GM21381 (cell line): ENCODE measurements at regions not wholly inside any gene's neighbourhood (a gene's known extent, or its start where the extent isn't known, plus 50 kb on each side); places are given as distances from the start of the nearest gene placed in this dataset.

Source experiments
- ATAC-seq: cut with Tn5 transposase; IDR thresholded peaks from one replicate; pipeline ENCODE4 v1.9.1; 2021; ENCODE audit warnings: mild to moderate bottlenecking, moderate library complexity; ENCODE audit not compliant: unreplicated experiment

DNA sequence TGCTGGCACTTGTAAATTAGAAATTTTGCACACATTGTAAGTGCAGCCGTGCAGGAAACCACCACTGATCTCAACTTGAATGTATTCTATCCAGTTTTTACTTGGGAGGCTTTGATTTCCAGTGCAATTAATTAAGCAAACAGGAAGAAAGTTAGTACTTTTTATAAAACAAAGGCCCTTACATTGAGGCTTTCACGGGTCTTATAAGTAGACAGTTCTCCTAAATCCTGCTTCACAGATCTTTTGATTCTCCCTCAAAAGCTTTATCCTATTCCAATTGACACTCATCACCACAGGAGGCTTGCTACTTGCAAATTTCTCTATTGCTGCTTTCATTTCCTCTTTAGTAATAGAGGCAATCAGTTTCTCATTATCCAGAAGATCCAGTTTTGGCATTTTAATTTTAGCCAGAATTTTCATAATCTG is 90.1 kb downstream of the ERCC5 start:
- no peak for ATAC-seq

DNA sequence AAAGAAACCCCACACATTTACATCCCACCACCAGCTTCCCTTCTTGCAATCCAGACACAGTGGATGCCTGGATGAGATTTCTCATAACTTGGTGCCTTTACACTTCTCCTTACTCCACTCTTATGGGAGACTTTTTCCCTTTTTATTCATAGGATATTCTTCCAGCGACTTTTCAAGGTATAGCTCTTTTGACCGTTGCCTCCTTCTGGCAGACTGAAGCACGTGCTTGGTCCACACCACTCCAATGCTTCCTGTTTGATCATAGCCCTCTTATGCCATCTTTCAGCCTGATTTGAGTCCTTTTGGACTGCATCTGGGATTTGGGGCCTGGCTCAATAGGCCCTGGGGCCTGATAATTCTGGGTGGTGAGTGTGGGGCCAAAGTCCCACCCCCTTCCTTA is 87.7 kb downstream of the ERCC5 start:
- ATAC-seq, result no peak

DNA sequence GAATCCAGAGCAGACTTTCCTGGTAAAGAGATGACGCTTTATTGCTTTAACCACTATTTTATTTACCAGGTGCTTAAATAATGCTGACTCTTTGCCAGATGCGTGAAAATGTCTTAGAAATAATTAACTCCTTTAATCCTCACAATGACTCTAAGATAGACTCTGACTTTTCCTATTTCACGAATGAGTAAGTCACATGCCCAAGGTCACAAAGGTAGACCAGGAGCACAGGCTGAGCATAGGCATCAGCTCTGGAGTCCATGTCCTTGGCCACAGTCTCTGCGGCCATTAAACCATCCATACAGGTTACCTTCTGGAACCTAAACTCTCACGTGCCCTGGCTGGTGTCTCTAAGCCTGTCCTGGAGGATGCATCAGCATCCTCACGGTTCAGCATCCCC is 87.3 kb downstream of the ERCC5 start:
- ATAC-seq, result no peak

DNA sequence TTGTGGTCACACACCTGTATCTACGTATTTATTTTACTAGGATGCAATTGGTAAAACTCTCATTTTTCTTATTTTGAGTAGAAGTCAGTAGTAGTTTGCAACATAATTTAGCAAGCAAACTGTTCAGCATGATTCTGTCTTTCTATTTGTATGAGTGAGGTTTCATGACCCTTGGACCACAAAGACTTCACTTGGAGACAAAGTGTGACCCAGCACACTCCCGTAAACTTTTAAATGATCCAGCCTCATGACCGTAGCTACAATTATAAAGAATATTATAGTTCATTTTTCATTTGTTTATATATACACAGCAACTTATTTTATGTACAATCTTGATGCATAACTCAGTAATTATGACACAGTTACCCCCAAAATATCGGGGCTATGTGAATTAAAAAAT is 86.5 kb downstream of the ERCC5 start:
- ATAC-seq, result no peak

DNA sequence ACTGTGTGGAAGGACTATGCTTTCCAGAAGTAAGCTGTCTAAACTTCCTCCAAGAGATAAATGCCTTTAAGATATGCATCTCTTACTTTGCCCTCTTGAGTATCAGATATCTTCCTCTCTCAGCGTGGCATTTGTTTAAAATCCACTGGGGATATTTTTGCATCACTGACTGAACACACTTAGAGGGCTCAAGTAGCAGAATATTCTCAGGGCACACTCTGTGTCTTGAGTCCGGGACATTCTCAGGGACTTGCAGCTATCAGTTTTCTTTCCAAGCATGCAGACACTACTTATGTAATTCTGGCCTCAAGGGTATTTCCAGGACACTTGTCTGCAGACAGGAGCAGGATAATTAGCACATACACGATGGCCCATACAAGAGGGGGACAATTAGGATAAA is 84.7 kb downstream of the ERCC5 start:
- ATAC-seq, result no peak

GRCh38 chr13:102928941-102929675 is 83.3 kb downstream of the ERCC5 start:
- ATAC-seq, result no peak
